ENCODE measurements at regions not wholly inside any gene's neighbourhood (a gene's known extent, or its start where the extent isn't known, plus 50 kb on each side); places are given as distances from the start of the nearest gene placed in this dataset.

- CTCF ChIA-PET, result interaction anchor here (1.3 kb wide), 1 partner anchor 10 kb away, joined by 4 read pairs; no protein-coding TSS in a partner anchor
- POLR2A ChIA-PET, result no interaction called here
- H3K27me3 ChIP-seq (ENCODE audit: control insufficient read depth, insufficient read depth, low read length), result no peaks in the 10 kb centered on the region
- H3K36me3 ChIP-seq (ENCODE audit: control insufficient read depth, insufficient read depth, low read length), result no peaks in the 10 kb centered on the region
- TF ChIP-seq, protein P1, sequence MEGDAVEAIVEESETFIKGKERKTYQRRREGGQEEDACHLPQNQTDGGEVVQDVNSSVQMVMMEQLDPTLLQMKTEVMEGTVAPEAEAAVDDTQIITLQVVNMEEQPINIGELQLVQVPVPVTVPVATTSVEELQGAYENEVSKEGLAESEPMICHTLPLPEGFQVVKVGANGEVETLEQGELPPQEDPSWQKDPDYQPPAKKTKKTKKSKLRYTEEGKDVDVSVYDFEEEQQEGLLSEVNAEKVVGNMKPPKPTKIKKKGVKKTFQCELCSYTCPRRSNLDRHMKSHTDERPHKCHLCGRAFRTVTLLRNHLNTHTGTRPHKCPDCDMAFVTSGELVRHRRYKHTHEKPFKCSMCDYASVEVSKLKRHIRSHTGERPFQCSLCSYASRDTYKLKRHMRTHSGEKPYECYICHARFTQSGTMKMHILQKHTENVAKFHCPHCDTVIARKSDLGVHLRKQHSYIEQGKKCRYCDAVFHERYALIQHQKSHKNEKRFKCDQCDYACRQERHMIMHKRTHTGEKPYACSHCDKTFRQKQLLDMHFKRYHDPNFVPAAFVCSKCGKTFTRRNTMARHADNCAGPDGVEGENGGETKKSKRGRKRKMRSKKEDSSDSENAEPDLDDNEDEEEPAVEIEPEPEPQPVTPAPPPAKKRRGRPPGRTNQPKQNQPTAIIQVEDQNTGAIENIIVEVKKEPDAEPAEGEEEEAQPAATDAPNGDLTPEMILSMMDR (IDR thresholded peaks at IDR 0.05; ENCODE audit: insufficient read depth, low read depth, low read length), result no peak
- H3K4me3 ChIP-seq (ENCODE audit: low read depth, low read length), result no peak overlapping the region
- no peak for DNase-seq (ENCODE audit: low read depth)
Measured at GRCh38 chr16:13448346-13448745, 471.6 kb upstream of the ERCC4 start.

- ChIA-PET POLR2A (no interaction called here), CTCF (interaction anchor here (1.1 to 2.4 kb wide), 11 partner anchors 10 to 999 kb away, joined by 3 to 15 read pairs (median 5); no protein-coding TSS in a partner anchor)
- H3K36me3 ChIP-seq (ENCODE audit: control insufficient read depth, insufficient read depth, low read length), result no peaks in the 10 kb centered on the region
- DNase-seq (ENCODE audit: low read depth), result no peak
- no peak overlapping the region for H3K4me3 ChIP-seq (ENCODE audit: low read depth, low read length)
- no peaks in the 10 kb centered on the region for H3K27me3 ChIP-seq (ENCODE audit: control insufficient read depth, insufficient read depth, low read length)
- TF ChIP-seq, protein P1 (IDR thresholded peaks at IDR 0.05; ENCODE audit: insufficient read depth, low read depth, low read length), result no peak
Measured at GRCh38 chr16:13453325-13453724, 466.6 kb upstream of the ERCC4 start.

DNA sequence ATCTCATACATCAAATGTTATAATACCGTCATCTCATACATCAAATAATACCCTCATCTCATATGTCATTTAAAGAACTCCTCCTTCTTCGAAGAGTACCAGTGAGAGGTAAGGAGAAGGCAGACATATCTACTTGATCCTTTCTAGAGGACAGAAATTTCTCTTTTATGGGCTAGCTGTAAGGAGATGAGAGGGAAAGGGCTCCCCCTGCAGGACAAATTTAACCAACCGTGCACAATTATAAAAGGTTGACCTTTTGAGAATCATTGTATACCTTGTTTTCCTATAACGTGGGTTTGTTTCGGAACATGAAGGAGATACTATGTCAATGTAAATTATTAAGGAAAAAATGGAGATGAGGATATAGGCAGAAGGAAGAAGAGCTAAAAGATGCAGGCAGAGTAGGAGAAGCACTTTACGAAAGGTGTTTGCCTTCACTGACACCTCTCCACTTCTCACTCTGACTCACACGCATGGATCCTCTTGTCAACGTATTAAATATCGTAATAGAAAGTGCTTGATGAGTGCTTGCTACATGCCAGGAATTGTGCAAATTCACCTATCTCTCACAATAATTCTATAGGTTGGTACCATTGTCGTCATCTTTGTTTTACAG, 465.9 kb upstream of the ERCC4 start:
- no peaks in the 10 kb centered on the region for H3K27me3 ChIP-seq (ENCODE audit: control insufficient read depth, insufficient read depth, low read length)
- no peak overlapping the region for H3K4me3 ChIP-seq (ENCODE audit: low read depth, low read length)
- POLR2A ChIA-PET, result no interaction called here
- no peak for DNase-seq (ENCODE audit: low read depth)
- CTCF ChIA-PET, result interaction anchor here (0.8 to 2.4 kb wide), 9 partner anchors 9 to 999 kb away, joined by 3 to 15 read pairs (median 5); no protein-coding TSS in a partner anchor
- no peaks in the 10 kb centered on the region for H3K36me3 ChIP-seq (ENCODE audit: control insufficient read depth, insufficient read depth, low read length)
- TF ChIP-seq, protein P1 (IDR thresholded peaks at IDR 0.05; ENCODE audit: insufficient read depth, low read depth, low read length), result peak; percentile 46

DNA sequence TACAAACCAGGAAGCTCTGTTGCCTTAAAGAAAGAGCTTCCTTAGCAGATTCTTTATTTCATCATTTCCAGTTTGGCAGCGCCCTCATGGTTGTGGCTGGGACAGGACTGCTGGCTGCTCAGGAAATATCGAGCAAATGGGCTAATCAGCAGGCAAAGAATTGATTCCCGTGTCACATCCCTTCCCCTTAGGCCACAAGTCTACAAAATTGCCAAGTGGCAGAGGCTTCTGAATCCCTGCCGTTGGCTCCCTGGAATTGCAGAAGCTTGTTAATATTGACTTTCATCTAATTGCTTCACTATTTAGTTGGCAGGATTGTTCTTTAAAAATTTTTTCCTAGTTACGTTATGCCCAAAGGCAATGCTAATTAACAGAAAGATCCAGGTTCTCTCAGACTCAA, 456.3 kb upstream of the ERCC4 start:
- H3K36me3 ChIP-seq (ENCODE audit: control insufficient read depth, insufficient read depth, low read length), result no peaks in the 10 kb centered on the region
- ChIA-PET CTCF (interaction anchor here (2.5 kb wide), 1 partner anchor 10 kb away, joined by 15 read pairs; no protein-coding TSS in a partner anchor), POLR2A (no interaction called here)
- H3K27me3 ChIP-seq (ENCODE audit: control insufficient read depth, insufficient read depth, low read length), result no peaks in the 10 kb centered on the region
- no peak for DNase-seq (ENCODE audit: low read depth)
- H3K4me3 ChIP-seq (ENCODE audit: low read depth, low read length), result no peak overlapping the region
- TF ChIP-seq, protein P1 (IDR thresholded peaks at IDR 0.05; ENCODE audit: insufficient read depth, low read depth, low read length), result no peak

DNA sequence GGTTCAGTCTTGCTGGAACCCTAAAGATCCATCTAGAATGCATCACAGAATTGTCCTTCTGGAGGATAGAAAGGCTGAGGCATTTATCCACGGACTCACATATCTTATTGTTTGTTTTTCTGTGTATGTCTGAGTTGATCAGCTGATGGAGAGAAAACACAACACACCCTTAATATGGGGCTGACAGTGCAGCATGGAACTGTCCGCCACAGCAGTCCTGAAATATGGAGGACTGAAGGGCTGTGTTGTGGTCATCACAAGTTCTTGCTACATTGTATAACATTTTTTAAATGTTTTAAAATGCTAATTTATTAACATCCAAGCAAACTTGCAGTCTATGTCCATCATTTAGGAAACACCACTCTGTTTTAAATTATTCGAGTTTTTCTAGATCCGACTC, 448.9 kb upstream of the ERCC4 start:
- Histone ChIP-seq H3K36me3 (ENCODE audit: control insufficient read depth, insufficient read depth, low read length) (no peaks in the 10 kb centered on the region), H3K4me3 (ENCODE audit: low read depth, low read length) (no peak overlapping the region), H3K27me3 (ENCODE audit: control insufficient read depth, insufficient read depth, low read length) (no peaks in the 10 kb centered on the region)
- CTCF ChIA-PET, result no interaction called here
- DNase-seq (ENCODE audit: low read depth), result no peak
- POLR2A ChIA-PET, result no interaction called here
- TF ChIP-seq, protein P1 (IDR thresholded peaks at IDR 0.05; ENCODE audit: insufficient read depth, low read depth, low read length), result no peak
